ENCODE measurements at regions not wholly inside any gene's neighbourhood (a gene's known extent, or its start where the extent isn't known, plus 50 kb on each side); places are given as distances from the start of the nearest gene placed in this dataset.

GRCh38 chr14:25121337-25122129, 71.6 kb upstream of the STXBP6 start:
- in situ Hi-C loops (cut with MboI; ENCODE audit: low pct_unique_long_range_greater_than_20kb, low sequenced_read_pairs) = no loop called here
- no peak for DNase-seq

DNA sequence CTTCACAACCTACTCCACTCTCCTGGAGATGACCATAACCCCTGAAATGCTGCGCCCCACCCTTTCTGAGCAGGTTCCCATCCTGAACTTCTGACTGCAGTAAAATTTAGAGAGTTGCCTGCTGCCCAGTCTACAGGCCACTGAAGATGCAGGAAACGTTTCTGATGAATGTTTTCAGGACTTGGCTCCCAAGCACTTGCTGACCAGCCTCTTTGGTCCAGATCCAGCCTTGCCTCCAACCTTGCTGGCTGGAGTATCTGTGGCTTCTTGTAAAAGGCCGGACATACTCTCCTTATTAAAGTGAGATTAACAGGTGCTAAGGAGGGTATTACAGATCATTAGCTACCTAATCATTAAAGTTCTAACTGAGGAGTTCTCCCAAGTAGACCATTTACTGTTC, 70.3 kb upstream of the STXBP6 start:
- in situ Hi-C loops (cut with MboI; ENCODE audit: low pct_unique_long_range_greater_than_20kb, low sequenced_read_pairs) = no loop called here
- no peak for DNase-seq

DNA sequence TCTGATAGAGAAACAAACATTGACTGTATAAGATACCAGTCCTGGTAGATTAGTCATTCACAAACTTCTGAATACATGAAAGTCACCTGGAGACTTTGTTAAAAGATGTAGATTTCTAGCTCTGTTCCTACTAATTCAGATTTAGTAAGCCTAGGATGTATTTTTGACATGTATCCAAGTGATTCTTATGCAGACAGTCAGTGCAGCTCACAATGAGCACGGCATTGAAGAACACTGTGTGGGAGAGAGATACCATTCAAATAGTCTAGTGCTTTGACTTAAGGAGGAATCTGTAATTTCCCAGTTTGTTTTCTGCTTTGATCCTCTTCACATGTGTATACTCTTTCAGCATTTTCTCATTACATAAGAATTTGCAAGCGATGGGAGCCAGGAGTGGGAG, 68.7 kb upstream of the STXBP6 start:
- in situ Hi-C loops (cut with MboI; ENCODE audit: low pct_unique_long_range_greater_than_20kb, low sequenced_read_pairs) = no loop called here
- DNase-seq = no peak

DNA sequence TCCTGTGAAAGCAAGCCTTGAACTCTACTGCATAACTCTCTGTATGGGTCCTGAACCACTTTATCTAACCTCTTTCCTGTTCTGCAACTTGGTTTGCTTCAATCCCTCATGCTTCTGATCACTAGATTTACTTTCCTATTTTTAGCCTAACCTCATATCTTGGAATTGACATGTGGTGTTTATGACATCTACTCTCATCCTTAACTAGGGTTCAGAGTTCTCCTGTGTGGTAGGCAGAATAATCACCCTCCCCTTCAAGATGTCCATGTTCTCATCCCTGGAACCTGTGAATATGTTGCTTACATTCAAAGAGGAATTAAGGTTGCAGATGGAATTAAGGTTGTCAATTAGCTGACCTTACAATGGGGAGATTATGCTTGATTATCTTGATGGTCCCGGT, 67.4 kb upstream of the STXBP6 start:
- DNase-seq = no peak
- in situ Hi-C loops (cut with MboI; ENCODE audit: low pct_unique_long_range_greater_than_20kb, low sequenced_read_pairs) = no loop called here

GRCh38 chr14:25116607-25117006, 66.7 kb upstream of the STXBP6 start:
- DNase-seq = no peak
- in situ Hi-C loops (cut with MboI; ENCODE audit: low pct_unique_long_range_greater_than_20kb, low sequenced_read_pairs) = no loop called here

- in situ Hi-C loops (cut with MboI; ENCODE audit: low pct_unique_long_range_greater_than_20kb, low sequenced_read_pairs) = no loop called here
- no peak for DNase-seq
These were observed 63.4 kb upstream of the STXBP6 start for GRCh38 chr14:25113394-25113793.

- DNase-seq = no peak
- in situ Hi-C loops (cut with MboI; ENCODE audit: low pct_unique_long_range_greater_than_20kb, low sequenced_read_pairs) = no loop called here
These were observed 61.2 kb upstream of the STXBP6 start for GRCh38 chr14:25111061-25111601.

DNA sequence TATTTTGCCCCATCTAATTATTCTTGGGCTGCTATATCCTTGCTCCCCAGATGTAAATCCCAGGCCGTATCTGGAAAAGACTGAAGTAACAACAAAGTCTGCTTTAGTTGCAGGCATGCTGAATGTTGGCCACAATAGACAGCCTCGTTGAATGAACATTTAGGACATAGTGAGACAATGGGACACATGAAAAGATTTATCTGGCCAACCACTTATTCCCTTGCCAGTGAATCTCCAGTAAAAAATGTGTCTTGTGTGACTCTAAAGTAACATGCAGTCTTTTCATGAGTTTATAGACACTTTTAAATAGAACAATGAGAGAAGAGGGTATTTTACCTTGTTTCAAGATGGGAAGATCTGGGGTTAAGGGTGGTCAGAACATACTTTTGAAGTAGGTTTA, 60.2 kb upstream of the STXBP6 start:
- in situ Hi-C loops (cut with MboI; ENCODE audit: low pct_unique_long_range_greater_than_20kb, low sequenced_read_pairs) = no loop called here
- no peak for DNase-seq

DNA sequence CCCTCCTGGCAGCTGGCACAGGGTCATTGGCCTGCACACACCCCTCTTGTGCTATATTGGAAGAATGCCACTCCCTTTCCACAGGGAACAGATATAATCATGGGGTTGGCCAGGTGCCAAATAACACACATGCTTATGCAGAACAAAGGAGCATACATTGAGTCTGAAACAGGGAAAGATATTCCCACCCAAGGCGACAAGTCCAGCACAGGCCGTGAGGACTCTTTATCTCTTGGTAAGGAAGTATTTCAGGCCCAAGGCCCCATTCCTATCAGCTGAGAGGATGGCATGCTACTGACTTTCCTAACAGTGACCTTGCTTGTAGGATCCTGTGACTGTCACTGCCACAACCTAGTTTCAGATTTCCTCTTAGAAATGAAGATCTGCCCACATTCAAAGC, 59.0 kb upstream of the STXBP6 start:
- in situ Hi-C loops (cut with MboI; ENCODE audit: low pct_unique_long_range_greater_than_20kb, low sequenced_read_pairs) = no loop called here
- DNase-seq = no peak

DNA sequence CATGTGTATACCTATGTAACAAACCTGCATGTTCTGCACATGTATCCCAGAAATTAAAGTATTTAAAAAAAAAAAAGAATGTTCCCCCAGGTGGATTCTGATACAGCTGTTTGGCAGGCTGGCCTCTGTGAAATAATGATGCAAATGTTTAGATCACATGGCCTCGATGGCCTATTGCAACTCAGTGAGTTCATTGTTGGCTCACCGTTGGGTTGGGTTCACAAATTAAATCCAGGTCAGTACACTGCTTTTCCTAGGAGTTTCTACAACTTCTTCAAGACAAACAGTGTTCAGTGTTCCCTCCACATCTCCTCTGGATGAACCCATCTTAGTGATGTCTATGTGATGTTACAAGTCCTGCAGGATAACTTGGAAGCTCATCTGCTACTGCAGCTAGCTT, 58.3 kb upstream of the STXBP6 start:
- in situ Hi-C loops (cut with MboI; ENCODE audit: low pct_unique_long_range_greater_than_20kb, low sequenced_read_pairs) = no loop called here
- no peak for DNase-seq

DNA sequence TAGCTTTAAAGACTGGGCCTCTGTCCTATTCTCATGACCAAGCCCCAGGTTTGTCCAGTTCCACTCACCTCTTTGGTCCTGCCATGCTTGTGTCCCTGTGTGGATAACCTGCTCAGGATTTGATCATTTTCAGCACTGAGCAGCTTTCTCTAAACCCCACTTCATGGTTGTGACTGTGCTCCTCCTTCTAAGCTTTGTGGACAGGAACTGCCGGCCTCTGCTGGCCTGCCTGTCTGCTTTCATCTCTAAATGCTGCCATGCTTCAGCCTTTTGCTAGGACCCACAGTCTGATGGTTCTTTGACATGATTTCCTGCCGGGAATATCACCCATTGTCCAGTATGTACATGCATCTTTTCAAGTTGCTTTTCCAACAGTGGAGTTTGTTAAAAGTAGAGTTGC, 53.9 kb upstream of the STXBP6 start:
- in situ Hi-C loops (cut with MboI; ENCODE audit: low pct_unique_long_range_greater_than_20kb, low sequenced_read_pairs) = no loop called here
- DNase-seq = no peak

DNA sequence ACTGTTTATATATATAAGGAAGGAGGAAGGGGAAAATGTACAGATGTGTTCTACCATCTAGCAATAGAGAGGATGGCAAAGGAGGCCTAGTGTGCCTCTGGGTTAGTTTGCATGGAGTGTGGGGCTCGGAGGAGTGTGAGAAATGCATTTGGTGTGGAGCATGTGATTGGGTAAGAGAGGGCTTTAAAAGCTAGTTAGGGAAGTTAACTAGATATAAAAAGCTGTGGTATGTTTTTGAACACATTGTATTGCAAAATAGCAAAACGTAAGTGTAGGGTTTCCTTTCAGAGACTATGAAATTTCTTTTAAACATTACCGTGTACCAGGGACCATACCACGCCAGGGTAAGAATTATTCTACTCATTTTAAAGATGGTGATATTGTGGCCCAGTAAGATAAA, 53.3 kb upstream of the STXBP6 start:
- in situ Hi-C loops (cut with MboI; ENCODE audit: low pct_unique_long_range_greater_than_20kb, low sequenced_read_pairs) = no loop called here
- DNase-seq = no peak

DNA sequence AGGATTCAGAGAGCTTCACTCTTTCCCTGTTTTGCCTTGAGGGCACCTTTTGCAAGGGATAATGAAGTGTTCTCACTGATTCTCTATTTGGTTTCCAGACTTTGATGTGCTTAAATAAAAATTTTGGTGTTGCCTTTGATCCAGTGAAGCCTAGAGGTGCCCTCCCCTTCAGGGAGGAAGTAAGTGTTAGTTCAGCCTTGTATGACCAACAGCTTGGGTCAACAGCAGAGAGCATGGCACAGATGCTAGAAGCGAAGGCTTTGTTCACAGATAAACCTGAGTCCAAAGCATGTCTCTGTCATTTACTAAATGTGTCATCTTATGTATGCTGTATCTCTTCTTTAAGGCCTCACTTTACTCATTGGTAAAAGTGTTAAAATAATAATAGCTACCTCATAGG, 52.8 kb upstream of the STXBP6 start:
- in situ Hi-C loops (cut with MboI; ENCODE audit: low pct_unique_long_range_greater_than_20kb, low sequenced_read_pairs) = no loop called here
- no peak for DNase-seq

- DNase-seq = no peak
- in situ Hi-C loops (cut with MboI; ENCODE audit: low pct_unique_long_range_greater_than_20kb, low sequenced_read_pairs) = no loop called here
These were observed 51.3 kb upstream of the STXBP6 start for GRCh38 chr14:25101276-25101675.

All from KBM-7 (cell line).